ENCODE measurements at regions not wholly inside any gene's neighbourhood (a gene's known extent, or its start where the extent isn't known, plus 50 kb on each side); places are given as distances from the start of the nearest gene placed in this dataset.

GRCh38 chr10:4775808-4776207, 50.2 kb upstream of the AKR1E2 start:
- no peak for DNase-seq

GRCh38 chr10:4772202-4772570, 53.8 kb upstream of the AKR1E2 start:
- DNase-seq: no peak

DNA sequence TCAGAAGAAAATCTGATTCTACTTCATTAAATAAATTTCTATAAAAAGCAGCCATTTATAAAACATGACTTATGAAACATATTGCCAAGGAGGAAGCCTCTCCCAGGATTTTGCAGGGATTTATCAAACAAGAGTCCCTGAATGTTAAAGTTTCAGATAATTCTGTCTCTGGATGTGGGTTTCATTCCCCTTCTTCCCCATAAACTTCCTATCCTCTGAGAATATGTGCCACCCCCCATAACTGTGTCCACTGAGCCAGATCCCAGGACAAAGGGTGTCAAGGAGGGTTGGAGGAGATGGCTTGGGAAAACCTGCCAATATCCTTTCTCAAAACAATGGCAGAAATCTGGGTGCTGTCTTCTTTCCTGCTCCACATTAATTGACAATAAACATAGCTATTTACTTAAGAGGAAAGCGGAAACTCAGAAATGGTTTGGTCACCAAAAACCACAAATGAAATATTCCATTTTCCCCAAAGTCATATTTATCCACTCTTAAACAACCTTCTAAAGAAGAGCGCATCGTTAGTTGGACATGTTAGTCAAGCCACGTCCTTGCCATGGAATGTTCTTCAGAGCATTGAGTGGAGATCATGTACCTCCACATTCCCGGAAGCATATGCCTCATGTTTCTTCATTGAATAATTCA, 54.3 kb upstream of the AKR1E2 start:
- DNase-seq: no peak

GRCh38 chr10:4770801-4771553, 55.0 kb upstream of the AKR1E2 start:
- DNase-seq: peak; percentile 2

DNA sequence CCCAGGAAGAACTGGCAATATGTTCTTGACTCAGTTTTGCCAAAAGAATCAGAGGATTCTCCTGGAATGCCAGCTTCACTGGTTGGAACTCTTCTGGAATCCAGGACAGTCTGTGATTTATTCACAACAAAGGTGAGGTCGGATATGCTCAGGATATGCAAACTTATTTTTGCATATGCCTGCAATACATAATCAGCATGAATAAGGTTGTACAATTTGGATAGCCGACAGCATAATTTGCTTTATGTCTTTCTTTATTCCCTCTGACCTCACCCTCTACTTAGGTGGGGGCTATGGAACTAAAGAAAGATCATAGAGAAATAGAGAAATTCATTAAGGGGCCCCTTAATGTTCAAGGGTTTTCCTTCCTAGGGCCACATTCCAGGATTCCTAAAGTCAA, 57.6 kb upstream of the AKR1E2 start:
- no peak for DNase-seq

DNA sequence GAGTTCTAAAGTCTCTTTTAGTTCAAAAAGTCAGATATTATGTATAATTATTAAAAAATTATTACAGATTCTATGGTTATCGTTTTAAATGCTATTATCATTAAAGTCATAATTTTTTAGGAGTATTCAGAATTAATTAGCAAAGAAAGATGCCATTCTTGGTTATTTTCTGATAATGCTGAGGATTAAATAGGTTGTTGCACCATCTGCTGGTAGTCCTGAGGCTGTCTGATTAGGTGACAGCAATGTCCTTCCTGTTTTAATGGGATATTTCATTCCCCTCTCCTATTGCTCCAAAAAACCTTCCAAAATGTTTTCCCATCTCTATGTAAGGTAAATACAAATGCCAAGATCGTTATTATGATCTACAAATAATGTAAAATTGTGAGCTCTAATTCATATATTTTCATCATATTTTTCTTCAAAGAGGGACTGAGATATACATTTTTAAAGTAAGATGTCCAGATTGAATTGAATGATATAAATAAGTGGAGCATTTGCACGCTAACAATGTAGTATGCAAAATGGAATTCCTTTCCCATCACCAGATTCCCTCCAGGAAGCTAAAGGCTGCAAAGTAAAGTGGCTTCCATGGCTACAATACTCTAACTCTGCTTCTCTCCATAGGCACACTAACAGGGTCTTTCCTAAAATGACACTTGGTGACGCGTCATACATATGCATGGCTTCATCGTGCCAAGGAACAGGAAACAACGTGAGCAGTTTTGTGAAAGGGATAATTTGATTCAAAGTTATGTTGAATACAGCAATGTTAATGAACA, 58.8 kb upstream of the AKR1E2 start:
- DNase-seq: no peak

GRCh38 chr10:4766454-4766853, 59.6 kb upstream of the AKR1E2 start:
- no peak for DNase-seq

GRCh38 chr10:4765428-4765827, 60.6 kb upstream of the AKR1E2 start:
- no peak for DNase-seq

- no peak for DNase-seq
These were observed 62.0 kb upstream of the AKR1E2 start for GRCh38 chr10:4763960-4764428.

GRCh38 chr10:4763513-4763912, 62.5 kb upstream of the AKR1E2 start:
- DNase-seq: no peak

GRCh38 chr10:4758256-4758655, 67.8 kb upstream of the AKR1E2 start:
- DNase-seq: no peak

GRCh38 chr10:4755286-4755989, 70.6 kb upstream of the AKR1E2 start:
- no peak for DNase-seq

GRCh38 chr10:4754143-4754542, 71.9 kb upstream of the AKR1E2 start:
- DNase-seq: no peak

- DNase-seq: no peak
These were observed 74.8 kb upstream of the AKR1E2 start for GRCh38 chr10:4751211-4751610.

GRCh38 chr10:4749271-4749574, 76.8 kb upstream of the AKR1E2 start:
- no peak for DNase-seq

DNA sequence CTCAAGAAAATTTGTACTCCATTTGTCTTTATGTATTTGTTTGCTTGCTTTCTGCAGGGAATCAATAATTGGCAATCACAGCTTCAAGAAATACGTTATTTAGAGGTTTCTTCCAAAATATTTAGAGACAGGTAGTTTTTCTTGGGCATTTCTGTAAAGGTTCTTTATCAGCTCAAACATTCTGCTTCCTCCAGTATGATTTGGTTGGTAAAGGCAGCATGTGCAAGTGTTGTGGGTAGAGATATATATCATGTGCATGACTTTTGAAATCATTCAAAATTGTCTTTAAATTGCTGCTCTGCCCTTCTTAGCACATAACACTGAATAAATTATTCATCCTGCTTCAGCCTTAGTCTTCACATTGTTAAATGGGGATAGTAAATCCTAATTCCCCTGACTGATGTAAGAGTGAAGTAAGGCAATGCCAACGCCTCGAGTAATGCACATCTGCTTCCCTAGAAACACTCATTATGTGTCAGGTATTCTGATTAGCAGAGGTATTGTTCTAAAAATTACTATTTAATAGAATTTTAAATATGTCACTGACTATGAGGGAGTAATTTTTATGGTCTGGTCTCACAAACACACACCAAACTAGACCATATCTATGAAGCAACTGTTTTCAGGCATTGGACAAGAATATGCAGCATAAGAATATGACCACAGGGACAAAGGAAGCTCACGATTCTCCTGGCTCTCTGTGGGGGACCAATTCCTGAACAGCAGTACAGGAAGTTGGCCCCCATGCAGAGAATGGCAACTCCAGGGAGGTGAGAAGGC, 77.3 kb upstream of the AKR1E2 start:
- no peak for DNase-seq

- DNase-seq: no peak
These were observed 83.8 kb upstream of the AKR1E2 start for GRCh38 chr10:4742217-4742616.

DNA sequence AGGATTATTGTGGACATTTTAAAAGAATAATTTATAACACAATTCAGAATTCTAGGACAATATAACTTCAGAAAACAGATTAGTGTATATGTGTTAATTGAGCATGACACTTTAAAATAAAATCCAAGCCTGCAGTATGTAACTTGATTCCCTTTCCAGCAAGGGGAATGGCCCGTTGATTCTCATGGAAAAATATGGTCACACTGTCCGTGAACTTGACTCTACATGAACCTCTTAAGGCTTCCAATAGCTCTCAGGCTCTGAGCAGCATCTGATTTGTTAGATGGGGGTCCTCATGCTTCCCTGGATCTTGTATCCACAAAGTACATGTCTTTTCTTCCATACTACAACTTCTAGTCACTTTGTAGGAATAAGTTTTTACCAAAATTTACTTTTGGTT, 85.5 kb upstream of the AKR1E2 start:
- no peak for DNase-seq

DNA sequence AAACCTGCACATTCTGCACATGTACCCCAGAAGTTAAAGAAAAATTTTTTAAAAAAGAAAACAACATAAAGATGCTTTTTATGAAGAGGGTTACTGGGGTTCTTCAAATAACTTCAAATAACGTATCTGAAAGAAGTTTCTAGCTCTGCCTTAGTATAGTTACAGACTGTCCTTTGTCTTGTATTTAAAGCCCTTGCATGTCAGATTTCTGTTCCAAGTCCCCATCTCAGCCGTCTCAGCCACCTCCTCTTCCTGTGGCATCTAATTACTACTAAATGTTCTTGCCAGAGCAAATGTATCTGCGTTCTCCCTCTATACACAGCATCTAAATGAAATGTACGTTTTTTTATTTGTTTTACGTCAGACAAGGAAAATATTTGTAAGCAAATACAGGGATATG, 89.4 kb upstream of the AKR1E2 start:
- DNase-seq: no peak

DNA sequence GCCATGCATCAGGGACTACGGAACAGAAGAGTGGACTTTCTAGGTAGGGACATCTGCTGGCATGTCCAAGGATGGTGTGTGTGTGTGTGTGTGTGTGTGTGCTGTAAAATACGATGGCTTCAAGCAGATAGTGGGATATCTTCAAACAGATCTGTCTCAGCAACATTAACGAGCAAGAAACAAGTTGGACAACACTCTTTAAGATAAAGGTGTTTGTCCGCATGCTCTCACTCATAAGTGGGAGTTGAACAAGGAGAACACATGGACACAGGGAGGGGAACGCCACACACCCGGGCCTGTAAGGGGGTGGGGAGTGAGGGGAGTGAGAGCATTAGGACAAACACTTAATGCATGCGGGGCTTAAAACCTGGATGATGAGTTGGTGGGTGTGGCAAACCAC, 89.8 kb upstream of the AKR1E2 start:
- no peak for DNase-seq

- no peak for DNase-seq
These were observed 92.2 kb upstream of the AKR1E2 start for GRCh38 chr10:4733843-4734224.

DNA sequence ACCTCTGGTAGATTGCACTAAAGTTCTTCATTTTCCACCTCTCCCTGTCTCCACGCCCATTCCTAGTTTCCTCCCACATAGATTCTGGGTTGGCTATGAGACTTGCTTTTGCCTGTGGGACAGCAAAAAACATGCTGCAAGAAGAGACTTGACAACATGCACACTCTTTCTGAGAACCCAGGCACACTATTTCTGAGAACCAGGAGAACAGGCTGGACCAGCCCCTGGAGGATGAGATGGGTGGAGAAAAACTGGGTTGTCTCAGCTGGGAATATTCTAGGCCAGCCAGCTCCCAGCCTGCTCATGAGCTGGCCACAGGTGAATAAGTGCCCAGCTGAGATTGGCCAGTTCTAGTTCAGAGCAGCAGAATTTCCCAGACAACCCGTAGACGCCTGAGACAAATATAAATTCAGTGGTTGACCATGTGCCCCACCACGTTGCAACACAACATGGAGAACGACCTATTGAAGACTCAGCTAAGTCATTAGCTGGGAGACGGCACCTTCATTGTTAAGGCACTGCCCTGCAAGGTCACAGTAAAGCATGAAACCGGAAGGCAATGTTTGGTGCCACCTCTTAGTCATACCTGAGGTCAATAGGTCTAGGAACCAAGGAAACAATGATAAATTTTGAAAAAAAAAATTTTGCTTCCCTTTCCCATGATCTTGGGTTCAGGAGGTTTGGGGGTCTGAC, 92.7 kb upstream of the AKR1E2 start:
- no peak for DNase-seq
